Neural cell (in vitro differentiated cells): ENCODE measurements at regions not wholly inside any gene's neighbourhood (a gene's known extent, or its start where the extent isn't known, plus 50 kb on each side); places are given as distances from the start of the nearest gene placed in this dataset.

ENCODE experiments used
- H2AFZ ChIP-seq: fragments of 200-600, 300-800 bp; sonication (generic), shearing (Covaris generic); 2 replicates; pipeline ENCODE4 v1.6.0; 2014; ENCODE audit warnings: low read depth, mild to moderate bottlenecking, antibody characterized with exemption, low read length, moderate library complexity
- H3F3A ChIP-seq: fragments of 200-600 bp; shearing (Covaris generic); 2 replicates; pipeline ENCODE4 v1.6.1; 2016; ENCODE audit warnings: mild to moderate bottlenecking, moderate library complexity, mixed read lengths, antibody characterized with exemption, low read length; ENCODE audit not compliant: insufficient read depth, poor library complexity, severe bottlenecking
- H3K27ac ChIP-seq: fragments of 200-600, 300-800 bp; sonication (generic), shearing (Covaris generic); 2 replicates; pipeline ENCODE4 v1.5.1; 2014; ENCODE audit warnings: mild to moderate bottlenecking, low read length, moderate library complexity
- H3K27me3 ChIP-seq: fragments of 300-800, 200-600 bp; sonication (generic), shearing (Covaris generic); 2 replicates; pipeline ENCODE4 v1.6.0; 2014; ENCODE audit warnings: mild to moderate bottlenecking, low read depth, low read length, moderate library complexity; ENCODE audit not compliant: insufficient read depth
- H3K36me3 ChIP-seq: fragments of 300-800, 200-600 bp; sonication (generic), shearing (Covaris generic); 2 replicates; pipeline ENCODE4 v1.5.1; 2014; ENCODE audit warnings: mild to moderate bottlenecking, antibody characterized with exemption, low read length, moderate library complexity; ENCODE audit not compliant: insufficient read depth
- H3K4me2 ChIP-seq: fragments of 300-800, 200-600 bp; sonication (generic), shearing (Covaris generic); 2 replicates; pipeline ENCODE4 v1.6.0; 2014; ENCODE audit warnings: mild to moderate bottlenecking, low read length
- H3K4me3 ChIP-seq: fragments of 300-800, 200-600 bp; sonication (generic), shearing (Covaris generic); 2 replicates; pipeline ENCODE4 v1.5.1; 2014; ENCODE audit warnings: mild to moderate bottlenecking, low read length, moderate library complexity
- H3K79me2 ChIP-seq: fragments of 200-600 bp; shearing (Covaris generic); replicated peaks from 2 replicates; pipeline ENCODE4 v1.6.0; 2014; ENCODE audit warnings: mild to moderate bottlenecking, low read length, moderate library complexity; ENCODE audit not compliant: insufficient read depth
- H3K9ac ChIP-seq: fragments of 300-800, 200-600 bp; sonication (generic), shearing (Covaris generic); 2 replicates; pipeline ENCODE4 v1.6.1; 2016; ENCODE audit warnings: mild to moderate bottlenecking, low read length, mixed read lengths
- H3K9me2 ChIP-seq: fragments of 200-600 bp; shearing (Covaris generic); 2 replicates; pipeline ENCODE4 v1.6.1; 2016; ENCODE audit warnings: mild to moderate bottlenecking, low read length, mixed read lengths; ENCODE audit not compliant: insufficient read depth
- H3K9me3 ChIP-seq: fragments of 200-600, 300-800 bp; sonication (generic), shearing (Covaris generic); 2 replicates; pipeline ENCODE4 v1.6.1; 2016; ENCODE audit warnings: mild to moderate bottlenecking, mixed run types, low read length, moderate library complexity, mixed read lengths
- H4K20me1 ChIP-seq: fragments of 200-600 bp; shearing (Covaris generic); 2 replicates; pipeline ENCODE4 v1.6.1; 2016; ENCODE audit warnings: mild to moderate bottlenecking, mixed run types; ENCODE audit not compliant: insufficient read depth
- EP300 ChIP-seq: fragments of 450-650 bp; conservative IDR thresholded peaks from 2 replicates; pipeline ENCODE4 v1.6.1; 2014; ENCODE audit warnings: antibody characterized with exemption, mild to moderate bottlenecking, moderate library complexity; ENCODE audit not compliant: poor library complexity, severe bottlenecking
- EZH2 ChIP-seq: fragments of 200-600, 300-800 bp; shearing (Covaris generic), sonication (generic); IDR thresholded peaks from 2 replicates; pipeline ENCODE4 v1.6.1; 2014; ENCODE audit warnings: antibody characterized with exemption, low read length, borderline replicate concordance, mild to moderate bottlenecking; ENCODE audit not compliant: insufficient read depth, poor library complexity, severe bottlenecking
- MXI1 ChIP-seq: fragments of 450-650 bp; conservative IDR thresholded peaks from 2 replicates; pipeline ENCODE4 v1.6.1; 2014; ENCODE audit warnings: antibody characterized with exemption, mild to moderate bottlenecking; ENCODE audit not compliant: poor library complexity, severe bottlenecking
- POLR2AphosphoS5 ChIP-seq: IDR thresholded peaks from 2 replicates; pipeline ENCODE4 v1.6.1; 2012
- RAD21 ChIP-seq: fragments of 450-650 bp; conservative IDR thresholded peaks from 2 replicates; pipeline ENCODE4 v1.6.1; 2014; ENCODE audit warnings: antibody characterized with exemption, mild to moderate bottlenecking, moderate library complexity
- SMC3 ChIP-seq: fragments of 450-650 bp; conservative IDR thresholded peaks from 2 replicates; pipeline ENCODE4 v1.6.1; 2014; ENCODE audit warnings: antibody characterized with exemption, mild to moderate bottlenecking, moderate library complexity; ENCODE audit not compliant: poor library complexity
- TAF1 ChIP-seq: IDR thresholded peaks from 2 replicates; pipeline ENCODE4 v1.6.1; 2012; ENCODE audit warnings: low read depth
- TF ChIP-seq, protein P1 (sequence below): IDR thresholded peaks from 2 replicates; pipeline ENCODE4 v1.6.1; 2012; ENCODE audit warnings: borderline replicate concordance
- TF ChIP-seq, protein P2 (sequence below): fragments of 450-650 bp; IDR thresholded peaks from 2 replicates; pipeline ENCODE4 v1.5.1; 2014; ENCODE audit warnings: antibody characterized with exemption, mild to moderate bottlenecking, moderate library complexity; ENCODE audit not compliant: poor library complexity, severe bottlenecking

DNA sequence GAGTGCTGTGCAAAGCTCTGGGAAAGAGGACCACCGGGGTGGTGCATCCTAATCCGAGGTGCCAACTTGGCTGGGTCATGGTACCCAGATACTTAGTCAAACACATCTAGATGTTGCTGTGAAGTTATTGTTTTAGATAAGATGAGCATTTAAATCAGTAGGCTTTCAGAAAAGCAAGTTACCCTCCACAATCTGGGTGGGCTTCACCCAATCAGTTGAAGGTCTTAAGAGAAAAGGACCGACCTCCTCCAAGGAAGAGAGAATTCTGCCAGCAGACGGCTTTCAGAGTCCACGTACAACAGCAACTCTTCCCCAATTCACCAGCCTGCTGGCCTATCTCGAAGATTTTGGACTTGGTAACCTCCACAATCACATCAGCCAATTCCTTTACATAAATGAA is 338.1 kb downstream of the C16orf95 start:
- TF ChIP-seq EZH2 (no peak), POLR2AphosphoS5 (no peak), SMC3 (no peak), MXI1 (no peak), EP300 (no peak), TAF1 (no peak)
- TF ChIP-seq, protein P1, sequence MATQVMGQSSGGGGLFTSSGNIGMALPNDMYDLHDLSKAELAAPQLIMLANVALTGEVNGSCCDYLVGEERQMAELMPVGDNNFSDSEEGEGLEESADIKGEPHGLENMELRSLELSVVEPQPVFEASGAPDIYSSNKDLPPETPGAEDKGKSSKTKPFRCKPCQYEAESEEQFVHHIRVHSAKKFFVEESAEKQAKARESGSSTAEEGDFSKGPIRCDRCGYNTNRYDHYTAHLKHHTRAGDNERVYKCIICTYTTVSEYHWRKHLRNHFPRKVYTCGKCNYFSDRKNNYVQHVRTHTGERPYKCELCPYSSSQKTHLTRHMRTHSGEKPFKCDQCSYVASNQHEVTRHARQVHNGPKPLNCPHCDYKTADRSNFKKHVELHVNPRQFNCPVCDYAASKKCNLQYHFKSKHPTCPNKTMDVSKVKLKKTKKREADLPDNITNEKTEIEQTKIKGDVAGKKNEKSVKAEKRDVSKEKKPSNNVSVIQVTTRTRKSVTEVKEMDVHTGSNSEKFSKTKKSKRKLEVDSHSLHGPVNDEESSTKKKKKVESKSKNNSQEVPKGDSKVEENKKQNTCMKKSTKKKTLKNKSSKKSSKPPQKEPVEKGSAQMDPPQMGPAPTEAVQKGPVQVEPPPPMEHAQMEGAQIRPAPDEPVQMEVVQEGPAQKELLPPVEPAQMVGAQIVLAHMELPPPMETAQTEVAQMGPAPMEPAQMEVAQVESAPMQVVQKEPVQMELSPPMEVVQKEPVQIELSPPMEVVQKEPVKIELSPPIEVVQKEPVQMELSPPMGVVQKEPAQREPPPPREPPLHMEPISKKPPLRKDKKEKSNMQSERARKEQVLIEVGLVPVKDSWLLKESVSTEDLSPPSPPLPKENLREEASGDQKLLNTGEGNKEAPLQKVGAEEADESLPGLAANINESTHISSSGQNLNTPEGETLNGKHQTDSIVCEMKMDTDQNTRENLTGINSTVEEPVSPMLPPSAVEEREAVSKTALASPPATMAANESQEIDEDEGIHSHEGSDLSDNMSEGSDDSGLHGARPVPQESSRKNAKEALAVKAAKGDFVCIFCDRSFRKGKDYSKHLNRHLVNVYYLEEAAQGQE, result no peak
- H3K4me2 ChIP-seq, result no peak overlapping the region
- H3K9me2 ChIP-seq, result no peaks in the 10 kb centered on the region
- H3K9me3 ChIP-seq, result no peaks in the 10 kb centered on the region
- H3K27me3 ChIP-seq, result no peaks in the 10 kb centered on the region
- H2AFZ ChIP-seq, result no peak overlapping the region
- no peaks in the 10 kb centered on the region for H3F3A ChIP-seq
- no peaks in the 10 kb centered on the region for H4K20me1 ChIP-seq
- no peak overlapping the region for H3K4me3 ChIP-seq
- H3K36me3 ChIP-seq, result no peaks in the 10 kb centered on the region
- H3K9ac ChIP-seq, result no peak overlapping the region
- no peak overlapping the region for H3K27ac ChIP-seq
- H3K79me2 ChIP-seq, result no peaks in the 10 kb centered on the region

DNA sequence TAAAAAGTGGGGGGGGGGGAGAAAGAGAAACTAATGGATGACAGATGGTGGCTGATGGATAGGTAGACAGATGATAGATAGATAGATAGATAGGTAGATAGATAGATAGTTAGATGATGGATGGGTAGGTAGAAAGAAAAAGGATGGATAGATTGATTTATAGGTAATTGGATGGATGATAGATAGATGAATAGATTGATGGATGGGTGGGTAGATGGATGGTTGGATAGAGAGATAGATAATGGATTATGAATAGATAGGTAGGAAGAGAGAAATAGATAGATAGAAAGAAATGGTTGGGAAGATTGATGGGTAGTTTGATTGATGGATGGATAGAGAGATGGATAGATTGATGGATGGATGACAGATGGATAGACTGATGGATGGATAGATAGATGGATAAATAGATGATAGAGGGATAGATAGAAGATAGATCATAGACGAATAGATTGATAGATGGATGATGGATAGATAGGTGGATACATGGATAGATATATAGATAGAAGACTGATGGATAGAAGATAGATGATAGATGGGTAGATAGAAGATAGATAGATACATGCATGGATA is 337.1 kb downstream of the C16orf95 start:
- H2AFZ ChIP-seq, result no peak overlapping the region
- no peaks in the 10 kb centered on the region for H4K20me1 ChIP-seq
- no peaks in the 10 kb centered on the region for H3K27me3 ChIP-seq
- no peak overlapping the region for H3K4me2 ChIP-seq
- H3K4me3 ChIP-seq, result no peak overlapping the region
- no peak overlapping the region for H3K27ac ChIP-seq
- H3F3A ChIP-seq, result no peaks in the 10 kb centered on the region
- TF ChIP-seq, protein P2, sequence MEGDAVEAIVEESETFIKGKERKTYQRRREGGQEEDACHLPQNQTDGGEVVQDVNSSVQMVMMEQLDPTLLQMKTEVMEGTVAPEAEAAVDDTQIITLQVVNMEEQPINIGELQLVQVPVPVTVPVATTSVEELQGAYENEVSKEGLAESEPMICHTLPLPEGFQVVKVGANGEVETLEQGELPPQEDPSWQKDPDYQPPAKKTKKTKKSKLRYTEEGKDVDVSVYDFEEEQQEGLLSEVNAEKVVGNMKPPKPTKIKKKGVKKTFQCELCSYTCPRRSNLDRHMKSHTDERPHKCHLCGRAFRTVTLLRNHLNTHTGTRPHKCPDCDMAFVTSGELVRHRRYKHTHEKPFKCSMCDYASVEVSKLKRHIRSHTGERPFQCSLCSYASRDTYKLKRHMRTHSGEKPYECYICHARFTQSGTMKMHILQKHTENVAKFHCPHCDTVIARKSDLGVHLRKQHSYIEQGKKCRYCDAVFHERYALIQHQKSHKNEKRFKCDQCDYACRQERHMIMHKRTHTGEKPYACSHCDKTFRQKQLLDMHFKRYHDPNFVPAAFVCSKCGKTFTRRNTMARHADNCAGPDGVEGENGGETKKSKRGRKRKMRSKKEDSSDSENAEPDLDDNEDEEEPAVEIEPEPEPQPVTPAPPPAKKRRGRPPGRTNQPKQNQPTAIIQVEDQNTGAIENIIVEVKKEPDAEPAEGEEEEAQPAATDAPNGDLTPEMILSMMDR, result no peak
- TF ChIP-seq RAD21 (no peak), POLR2AphosphoS5 (no peak), EZH2 (no peak), MXI1 (no peak)
- H3K36me3 ChIP-seq, result no peaks in the 10 kb centered on the region
- H3K79me2 ChIP-seq, result no peaks in the 10 kb centered on the region
- H3K9ac ChIP-seq, result no peak overlapping the region
- no peaks in the 10 kb centered on the region for H3K9me3 ChIP-seq
- no peaks in the 10 kb centered on the region for H3K9me2 ChIP-seq

DNA sequence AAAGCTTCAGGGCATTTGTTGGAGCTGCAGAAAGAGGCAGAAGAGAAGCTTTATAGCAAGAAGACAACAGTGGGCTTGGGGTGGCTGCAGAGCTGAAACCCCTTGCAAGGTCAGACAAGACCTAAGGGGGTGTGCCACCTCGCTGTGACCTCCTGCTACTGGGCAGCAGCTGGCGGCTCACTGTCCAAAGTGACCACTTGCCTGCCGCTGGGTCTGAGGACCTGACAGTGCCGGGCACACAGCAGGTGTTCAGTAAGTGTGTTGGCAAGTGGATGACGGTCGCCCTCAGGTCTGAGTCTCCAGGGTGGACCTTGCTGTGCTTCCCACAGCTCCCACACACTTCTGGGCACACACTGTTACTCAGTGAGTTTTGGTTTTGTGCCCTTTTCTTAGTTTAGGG is 336.5 kb downstream of the C16orf95 start:
- H3K36me3 ChIP-seq, result no peaks in the 10 kb centered on the region
- H4K20me1 ChIP-seq, result no peaks in the 10 kb centered on the region
- H3K9me3 ChIP-seq, result no peaks in the 10 kb centered on the region
- H3K27me3 ChIP-seq, result no peaks in the 10 kb centered on the region
- H3K4me2 ChIP-seq, result no peak overlapping the region
- H3K27ac ChIP-seq, result no peak overlapping the region
- no peaks in the 10 kb centered on the region for H3K9me2 ChIP-seq
- H3F3A ChIP-seq, result no peaks in the 10 kb centered on the region
- no peak overlapping the region for H2AFZ ChIP-seq
- H3K9ac ChIP-seq, result no peak overlapping the region
- no peak for TF ChIP-seq POLR2AphosphoS5
- TF ChIP-seq, protein P1, result no peak
- no peak for TF ChIP-seq MXI1
- no peaks in the 10 kb centered on the region for H3K79me2 ChIP-seq
- no peak overlapping the region for H3K4me3 ChIP-seq
